Transverse colon (tissue), 4 donors: ENCODE measurements at regions not wholly inside any gene's neighbourhood (a gene's known extent, or its start where the extent isn't known, plus 50 kb on each side); places are given as distances from the start of the nearest gene placed in this dataset.

Experiments
- POLR2A ChIP-seq: fragments of 450-650 bp; IDR thresholded peaks from one replicate; pipeline ENCODE4 v1.6.1; 2016; ENCODE audit warnings: antibody characterized with exemption, mild to moderate bottlenecking, moderate library complexity
- POLR2AphosphoS5 ChIP-seq, 3 donors: sonication (generic); formaldehyde crosslinking; IDR thresholded peaks; one replicate each; pipeline ENCODE4 v1.6.1; 2016; ENCODE audit warnings: antibody characterized with exemption in 3 of 3
- TF ChIP-seq, protein P1 (sequence below), 5 experiments: fragments of 200-600 bp in 3 of 5; fragments of 450-650 bp in 2 of 5; sonication (generic) in 3 of 5; IDR thresholded peaks; 1 replicate in 2 of 5; 2 replicates in 3 of 5; pipeline ENCODE4 v1.5.1; 2016 to 2017; ENCODE audit warnings: antibody characterized with exemption in 5 of 5, inconsistent platforms in 3 of 5, mild to moderate bottlenecking in 2 of 5, moderate library complexity in 1 of 5

DNA sequence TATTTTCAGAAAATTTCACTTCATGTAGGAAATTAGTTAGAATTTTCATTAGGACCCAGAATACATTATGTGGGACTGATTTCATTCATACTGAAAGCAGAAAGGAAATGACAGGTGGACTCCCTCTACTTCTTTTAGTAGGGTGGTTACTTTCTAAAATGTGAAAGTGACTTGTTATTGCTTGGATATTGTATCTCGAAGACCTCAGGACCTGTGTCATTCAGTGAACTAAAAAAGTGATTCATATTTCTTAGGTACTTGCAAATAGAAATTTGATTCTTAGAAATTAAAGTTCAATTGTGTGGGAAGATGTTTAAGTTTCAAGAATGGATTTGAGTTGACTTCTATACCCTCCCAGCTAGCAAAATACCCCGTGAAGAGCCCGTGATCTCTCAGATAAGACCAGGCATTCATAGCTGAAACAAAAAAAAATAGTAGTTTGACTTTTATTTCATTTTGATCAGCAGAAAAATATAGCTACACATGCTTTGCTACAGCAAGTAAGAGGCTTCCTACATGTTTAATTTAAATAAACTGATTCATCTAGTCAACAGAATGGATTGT lies 1037.1 kb downstream of the GATA3 start:
- TF ChIP-seq, protein P1, sequence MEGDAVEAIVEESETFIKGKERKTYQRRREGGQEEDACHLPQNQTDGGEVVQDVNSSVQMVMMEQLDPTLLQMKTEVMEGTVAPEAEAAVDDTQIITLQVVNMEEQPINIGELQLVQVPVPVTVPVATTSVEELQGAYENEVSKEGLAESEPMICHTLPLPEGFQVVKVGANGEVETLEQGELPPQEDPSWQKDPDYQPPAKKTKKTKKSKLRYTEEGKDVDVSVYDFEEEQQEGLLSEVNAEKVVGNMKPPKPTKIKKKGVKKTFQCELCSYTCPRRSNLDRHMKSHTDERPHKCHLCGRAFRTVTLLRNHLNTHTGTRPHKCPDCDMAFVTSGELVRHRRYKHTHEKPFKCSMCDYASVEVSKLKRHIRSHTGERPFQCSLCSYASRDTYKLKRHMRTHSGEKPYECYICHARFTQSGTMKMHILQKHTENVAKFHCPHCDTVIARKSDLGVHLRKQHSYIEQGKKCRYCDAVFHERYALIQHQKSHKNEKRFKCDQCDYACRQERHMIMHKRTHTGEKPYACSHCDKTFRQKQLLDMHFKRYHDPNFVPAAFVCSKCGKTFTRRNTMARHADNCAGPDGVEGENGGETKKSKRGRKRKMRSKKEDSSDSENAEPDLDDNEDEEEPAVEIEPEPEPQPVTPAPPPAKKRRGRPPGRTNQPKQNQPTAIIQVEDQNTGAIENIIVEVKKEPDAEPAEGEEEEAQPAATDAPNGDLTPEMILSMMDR (IDR thresholded peaks at IDR 0.05), result no peak
- TF ChIP-seq POLR2AphosphoS5 (IDR thresholded peaks at IDR 0.05), result no peak
- no peak for TF ChIP-seq POLR2A
